Endothelial cell of umbilical vein (primary cell): ENCODE measurements at regions not wholly inside any gene's neighbourhood (a gene's known extent, or its start where the extent isn't known, plus 50 kb on each side); places are given as distances from the start of the nearest gene placed in this dataset.

Experiments used
- BruUV-seq: library from RNA; stranded (reverse); fragments of 400-500 nt; replicated peaks from 2 replicates; lab custom pipeline; 2021; lab: Mats Ljungman, UMichigan
- CTCF ChIA-PET: fragments of 300-600, 350-600 bp; sonication (Branson Sonifier 250); formaldehyde crosslinking; loops from one replicate; lab custom pipeline; 2021; ENCODE audit warnings: antibody characterized with exemption, inconsistent platforms; lab: Charles Lee
- POLR2A ChIA-PET: fragments of 300-600, 350-600 bp; sonication (Branson Sonifier 250); formaldehyde crosslinking; loops from one replicate; lab custom pipeline; 2021; ENCODE audit warnings: antibody characterized with exemption, inconsistent platforms; lab: Charles Lee
- DNase-seq: peaks from one replicate; pipeline ENCODE4 v3.0.0-alpha.2; 2011; ENCODE audit warnings: low read depth, low spot score
- FAIRE-seq: peaks from 2 replicates; lab custom pipeline; 2011; peaks lifted over from hg19 to GRCh38; lab: Jason Lieb, UNC
- H2AFZ ChIP-seq: 2 replicates; pipeline ENCODE4 v1.6.0; 2012; ENCODE audit warnings: low read depth, low read length, control low read depth, inconsistent platforms
- H3K27ac ChIP-seq: 2 replicates; pipeline ENCODE4 v1.5.1; 2011; ENCODE audit warnings: low read depth, mild to moderate bottlenecking, control low read depth, low read length, moderate library complexity; ENCODE audit not compliant: insufficient read depth
- H3K27me3 ChIP-seq, 2 experiments: 2 replicates each; pipeline versions ENCODE4 v1.6.0 to v1.6.1; 2011; ENCODE audit warnings: low read length in 2 of 2, mixed read lengths in 1 of 2; ENCODE audit not compliant: control insufficient read depth in 2 of 2, insufficient read depth in 2 of 2
- H3K36me3 ChIP-seq, 2 experiments: 2 replicates in 1 of 2; 3 replicates in 1 of 2; pipeline ENCODE4 v1.5.1; 2011; ENCODE audit warnings: low read length in 2 of 2, mild to moderate bottlenecking in 1 of 2, moderate library complexity in 1 of 2; ENCODE audit not compliant: control insufficient read depth in 2 of 2, insufficient read depth in 2 of 2; ENCODE audit errors: extremely low read depth in 1 of 2
- H3K4me1 ChIP-seq: 3 replicates; pipeline ENCODE4 v1.5.1; 2011; ENCODE audit warnings: mild to moderate bottlenecking, low read length; ENCODE audit not compliant: control insufficient read depth, insufficient read depth; ENCODE audit errors: extremely low read depth
- H3K4me2 ChIP-seq: 2 replicates; pipeline ENCODE4 v1.6.1; 2011; ENCODE audit warnings: low read length, control low read depth, mixed read lengths; ENCODE audit not compliant: insufficient read depth
- H3K4me3 ChIP-seq, 3 experiments: fragments of 200-600 bp in 1 of 3; sonication (generic), shearing (Covaris generic) in 1 of 3; replicated peaks in 1 of 3; 2 replicates each; pipeline ENCODE4 v1.5.1; 2011 to 2016; ENCODE audit warnings: control low read depth in 3 of 3, low read length in 3 of 3, mild to moderate bottlenecking in 2 of 3, inconsistent platforms in 1 of 3, low read depth in 1 of 3, moderate library complexity in 1 of 3; ENCODE audit not compliant: insufficient read depth in 1 of 3
- H3K79me2 ChIP-seq: 2 replicates; pipeline ENCODE4 v1.6.0; 2012; ENCODE audit warnings: low read length, inconsistent platforms; ENCODE audit not compliant: control insufficient read depth, insufficient read depth
- H3K9ac ChIP-seq: replicated peaks from 2 replicates; pipeline ENCODE3; 2011; ENCODE audit warnings: low read length, control low read depth; ENCODE audit not compliant: insufficient read depth; ENCODE audit errors: extremely low read depth
- H3K9me1 ChIP-seq: replicated peaks from 3 replicates; pipeline ENCODE4 v1.6.0; 2011; ENCODE audit warnings: mild to moderate bottlenecking, low read length; ENCODE audit not compliant: control insufficient read depth, insufficient read depth; ENCODE audit errors: extremely low read depth
- H3K9me3 ChIP-seq: replicated peaks from 2 replicates; pipeline ENCODE4 v1.5.1; 2012; ENCODE audit warnings: low read length, inconsistent platforms; ENCODE audit not compliant: control insufficient read depth, insufficient read depth
- H4K20me1 ChIP-seq: replicated peaks from 2 replicates; pipeline ENCODE3; 2011; ENCODE audit warnings: mild to moderate bottlenecking, low read length; ENCODE audit not compliant: control insufficient read depth, insufficient read depth; ENCODE audit errors: extremely low read depth
- CTCF ChIP-seq, 2 donors: IDR thresholded peaks; 1 replicate in 1 of 2; 2 replicates in 1 of 2; pipeline ENCODE4 v1.5.1; 2011; ENCODE audit warnings: low read length in 2 of 2, mild to moderate bottlenecking in 2 of 2, moderate library complexity in 2 of 2, control low read depth in 1 of 2, inconsistent platforms in 1 of 2, low read depth in 1 of 2; ENCODE audit not compliant: insufficient read depth in 1 of 2; ENCODE audit errors: extremely low read depth in 1 of 2
- EZH2 ChIP-seq: IDR thresholded peaks from 2 replicates; pipeline ENCODE4 v1.6.1; 2012; ENCODE audit warnings: borderline replicate concordance, low read depth, mild to moderate bottlenecking, moderate library complexity, low read length, inconsistent platforms; ENCODE audit not compliant: severe bottlenecking
- FOS ChIP-seq: IDR thresholded peaks from 2 replicates; pipeline ENCODE4 v1.6.1; 2011; ENCODE audit warnings: mild to moderate bottlenecking, low read length, moderate library complexity, borderline replicate concordance; ENCODE audit not compliant: insufficient read depth
- GATA2 ChIP-seq: IDR thresholded peaks from 2 replicates; pipeline ENCODE4 v1.7.0; 2011; ENCODE audit warnings: low read depth, mild to moderate bottlenecking, moderate library complexity, mixed read lengths, low read length; ENCODE audit not compliant: insufficient read length, insufficient read depth
- JUN ChIP-seq: IDR thresholded peaks from 2 replicates; pipeline ENCODE4 v1.6.1; 2011; ENCODE audit warnings: borderline replicate concordance, low read depth; ENCODE audit not compliant: insufficient read length, insufficient read depth
- MYC ChIP-seq: IDR thresholded peaks from one replicate; pipeline ENCODE4 v1.6.1; 2011; ENCODE audit warnings: mild to moderate bottlenecking, low read depth, low read length
- POLR2A ChIP-seq: IDR thresholded peaks from 2 replicates; pipeline ENCODE4 v1.6.1; 2012; ENCODE audit warnings: low read depth, mild to moderate bottlenecking, control low read depth, low read length
- POLR2AphosphoS5 ChIP-seq: IDR thresholded peaks from 2 replicates; pipeline ENCODE4 v1.6.1; 2012; ENCODE audit warnings: low read depth, mild to moderate bottlenecking, control low read depth, low read length, moderate library complexity; ENCODE audit not compliant: insufficient read depth
- dilution Hi-C: fragments of 300-500 bp; cut with MboI; formaldehyde crosslinking; loops from one replicate; pipeline ENCODE4 v1.15.0; 2019; ENCODE audit warnings: low sequenced_read_pairs; ENCODE audit not compliant: extremely low pct_ligation_motif_present
- intact Hi-C: fragments of 100-400 bp; cut with micrococcal nuclease; formaldehyde crosslinking; loops from one replicate; pipeline ENCODE4 v1.10.0; 2022
- TF ChIP-seq, protein P1 (sequence below): IDR thresholded peaks from 2 replicates; pipeline ENCODE4 v1.6.1; 2011; ENCODE audit not compliant: insufficient read depth, insufficient read length

GRCh38 chr14:53807108-53807507, 149.5 kb downstream of the BMP4 start:
- H3K79me2 ChIP-seq = no peaks in the 10 kb centered on the region
- TF ChIP-seq, protein P1, sequence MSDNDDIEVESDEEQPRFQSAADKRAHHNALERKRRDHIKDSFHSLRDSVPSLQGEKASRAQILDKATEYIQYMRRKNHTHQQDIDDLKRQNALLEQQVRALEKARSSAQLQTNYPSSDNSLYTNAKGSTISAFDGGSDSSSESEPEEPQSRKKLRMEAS = no peak
- no peak for TF ChIP-seq FOS
- no peak for TF ChIP-seq POLR2AphosphoS5
- no peak for TF ChIP-seq CTCF (IDR thresholded peaks at IDR 0.05; ENCODE audit: extremely low read depth in 1 of 2, insufficient read depth in 1 of 2, low read depth in 1 of 2, low read length in 2 of 2)
- TF ChIP-seq POLR2A = no peak
- no peak for TF ChIP-seq GATA2
- TF ChIP-seq EZH2 = no peak
- TF ChIP-seq MYC = no peak
- no peak for TF ChIP-seq JUN
- DNase-seq (no peak), FAIRE-seq (no peak)
- no peak overlapping the region for H3K4me3 ChIP-seq
- no peaks in the 10 kb centered on the region for H3K9me1 ChIP-seq
- CTCF ChIA-PET = interaction anchor here (1.0 to 1.4 kb wide), 3 partner anchors 11 to 531 kb away, joined by 3 to 4 read pairs (median 3); no protein-coding TSS in a partner anchor
- no peaks in the 10 kb centered on the region for H3K4me1 ChIP-seq
- dilution Hi-C loops (no loop called here), intact Hi-C loops (no loop called here)
- POLR2A ChIA-PET = no interaction called here
- no TSS peak for BruUV-seq
- no peaks in the 10 kb centered on the region for H3K27me3 ChIP-seq
- no peak overlapping the region for H3K9ac ChIP-seq
- no peak overlapping the region for H3K27ac ChIP-seq
- H3K4me2 ChIP-seq = no peak overlapping the region
- H4K20me1 ChIP-seq = no peaks in the 10 kb centered on the region
- no peaks in the 10 kb centered on the region for H3K9me3 ChIP-seq
- H3K36me3 ChIP-seq = no peaks in the 10 kb centered on the region
- H2AFZ ChIP-seq = no peak overlapping the region
